NCI-H2107 (cell line): ENCODE measurements at regions not wholly inside any gene's neighbourhood (a gene's known extent, or its start where the extent isn't known, plus 50 kb on each side); places are given as distances from the start of the nearest gene placed in this dataset.
"Not testable (repeated sequence)": the region's sequence is repeated elsewhere in the genome, so short reads cannot be mapped to it uniquely, and the experiment has no call there.

Source experiments
- DNase-seq: peaks from one replicate; lab custom pipeline; 2025; lab: John Stamatoyannopoulos, UW

DNA sequence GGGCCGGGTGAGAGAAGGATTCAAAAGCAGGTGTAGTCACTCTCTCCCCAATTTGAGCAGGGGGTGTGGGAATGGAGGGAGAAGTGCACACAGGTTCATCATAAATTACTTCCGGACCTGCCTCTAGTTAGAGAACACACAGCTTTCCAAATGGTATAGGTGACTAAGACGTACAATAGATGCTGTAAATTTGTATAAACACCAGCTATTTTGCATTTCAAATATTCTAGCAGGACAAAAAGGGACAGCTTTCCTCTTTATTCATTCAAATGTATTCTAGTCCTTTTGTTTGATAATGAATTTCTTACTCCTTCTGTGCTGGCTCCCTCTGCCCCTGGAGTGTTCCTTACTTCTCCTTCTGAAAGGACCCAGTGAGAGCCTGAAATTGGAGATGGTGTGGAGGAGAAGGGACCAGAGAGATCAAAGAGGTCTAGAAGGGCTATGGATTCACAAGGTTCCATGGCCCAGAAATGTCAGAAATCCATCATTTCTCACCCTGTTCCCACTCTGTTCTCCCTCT is 53.2 kb upstream of the SH3BP4 start:
- no peak for DNase-seq

DNA sequence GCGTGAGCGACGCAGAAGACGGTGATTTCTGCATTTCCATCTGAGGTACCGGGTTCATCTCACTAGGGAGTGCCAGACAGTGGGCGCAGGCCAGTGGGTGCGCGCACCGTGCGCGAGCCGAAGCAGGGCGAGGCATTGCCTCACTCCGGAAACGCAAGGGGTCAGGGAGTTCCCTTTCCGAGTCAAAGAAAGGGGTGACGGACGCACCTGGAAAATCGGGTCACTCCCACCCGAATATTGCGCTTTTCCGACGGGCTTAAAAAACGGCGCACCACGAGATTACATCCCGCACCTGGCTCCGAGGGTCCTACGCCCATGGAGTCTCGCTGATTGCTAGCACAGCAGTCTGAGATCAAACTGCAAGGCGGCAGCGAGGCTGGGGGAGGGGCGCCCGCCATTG is 63.4 kb upstream of the SH3BP4 start:
- DNase-seq, result not testable (repeated sequence)

DNA sequence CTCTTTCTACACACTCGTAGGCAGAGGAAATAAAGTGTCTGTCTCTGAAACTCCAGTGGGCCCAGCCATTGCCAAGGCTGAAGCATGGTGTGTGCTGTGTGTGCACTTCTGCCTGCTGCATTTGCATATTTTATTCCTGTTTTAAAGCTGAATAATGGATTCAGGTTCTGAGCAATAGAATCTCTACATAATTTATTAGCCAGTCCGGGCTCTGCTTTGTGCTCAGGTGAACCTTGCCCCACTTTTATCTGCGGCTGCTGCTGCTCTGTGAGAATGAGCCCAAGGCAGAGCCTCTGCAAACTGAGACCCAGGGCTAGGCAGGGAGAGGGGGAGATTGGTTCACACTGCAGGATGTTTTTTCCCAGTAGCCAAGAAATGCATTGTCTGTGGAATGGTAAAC is 64.6 kb upstream of the SH3BP4 start:
- DNase-seq, result no peak

DNA sequence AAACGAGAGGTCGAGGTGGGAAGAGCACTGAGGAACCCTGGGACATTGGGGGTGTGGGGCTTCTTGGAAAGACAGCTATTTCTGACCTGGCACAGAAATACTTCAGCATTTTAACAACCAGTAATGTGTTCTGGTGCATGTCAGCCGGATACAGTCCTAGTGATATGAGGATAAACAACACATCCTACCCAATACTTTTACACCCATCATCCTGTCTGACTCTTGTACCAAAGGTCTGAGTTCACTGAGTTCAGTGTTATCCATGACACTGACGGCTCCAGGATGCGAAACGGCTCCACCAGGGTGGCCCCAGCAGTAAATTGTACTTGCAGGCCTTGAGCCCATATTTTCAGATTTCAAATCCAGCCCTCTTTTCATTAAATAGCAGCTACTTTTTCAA is 65.9 kb upstream of the SH3BP4 start:
- no peak for DNase-seq

DNA sequence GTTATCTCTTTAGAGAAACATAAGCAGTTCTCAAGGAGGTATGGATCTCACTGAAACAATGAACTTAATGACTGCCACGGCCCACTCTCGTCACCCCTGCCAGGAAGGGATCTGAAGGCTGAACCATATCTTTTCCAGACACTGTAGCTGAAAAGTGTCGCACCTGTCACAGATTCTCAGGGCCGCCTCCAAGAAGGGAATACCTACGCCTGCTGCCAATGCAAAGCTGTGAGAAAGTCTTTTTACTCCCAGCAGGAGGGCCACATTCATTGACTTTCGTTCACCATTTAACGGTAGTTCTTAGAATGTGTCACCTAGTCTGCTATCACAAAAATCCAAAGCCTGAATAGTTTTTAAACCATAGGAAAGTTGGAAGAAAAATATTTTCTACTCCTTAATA is 66.7 kb upstream of the SH3BP4 start:
- DNase-seq, result no peak

DNA sequence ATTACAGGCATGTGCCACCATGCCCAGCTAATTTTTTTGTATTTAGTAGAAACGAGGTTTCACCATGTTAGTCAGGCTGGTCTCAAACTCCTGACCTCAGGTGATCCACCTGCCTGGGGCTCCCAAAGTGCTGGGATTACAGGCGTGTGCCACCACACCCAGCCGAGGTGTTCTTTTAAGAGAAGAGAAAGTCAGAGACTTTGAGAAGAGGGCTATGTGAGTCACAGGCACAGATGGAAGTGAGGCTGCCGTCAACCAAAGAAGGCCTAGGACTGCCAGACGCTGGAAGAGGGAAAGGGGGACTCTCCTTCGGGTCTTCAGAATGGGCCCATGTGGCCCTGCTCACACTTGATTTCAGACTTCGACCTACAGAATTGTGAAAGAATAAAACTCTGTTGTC is 67.2 kb upstream of the SH3BP4 start:
- DNase-seq, result no peak

DNA sequence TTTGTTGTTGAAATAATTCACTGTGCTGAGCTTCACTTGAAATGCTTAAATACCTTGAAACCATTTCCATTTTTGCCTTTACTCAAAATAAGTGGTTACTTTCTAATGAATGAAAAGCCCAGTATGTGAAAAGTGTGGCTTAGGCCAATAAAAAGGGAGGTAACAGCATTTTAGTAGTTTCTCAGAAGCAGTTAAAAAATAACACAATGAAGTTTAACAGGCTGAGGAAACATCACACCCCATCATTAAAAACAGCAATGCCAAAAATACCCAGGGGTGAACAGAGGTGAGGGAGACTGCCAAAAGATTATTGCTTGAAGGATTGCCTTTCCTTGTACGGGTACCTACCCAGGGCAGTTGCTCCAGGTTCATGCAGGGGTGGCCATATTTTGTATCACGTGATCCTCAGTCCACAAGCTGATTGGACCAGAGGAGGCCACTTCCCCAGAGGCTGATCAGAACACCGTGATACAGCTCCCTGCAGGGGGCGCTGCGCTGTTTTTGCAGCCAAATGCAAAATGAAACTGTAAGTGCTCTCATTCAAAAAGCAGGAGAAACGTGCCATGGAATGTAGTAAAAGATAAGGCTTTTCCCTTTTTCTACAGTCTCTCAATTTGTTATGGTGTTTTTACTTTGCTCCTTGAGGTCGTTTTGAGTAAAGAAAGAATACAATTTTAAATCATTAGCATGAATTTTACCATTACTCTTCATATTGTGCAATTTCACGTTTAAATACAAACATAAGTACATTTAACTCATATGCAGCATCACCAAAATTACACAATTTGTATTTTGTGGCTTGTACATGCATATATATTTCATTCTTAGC is 70.2 kb upstream of the SH3BP4 start:
- peak; percentile 94 for DNase-seq

DNA sequence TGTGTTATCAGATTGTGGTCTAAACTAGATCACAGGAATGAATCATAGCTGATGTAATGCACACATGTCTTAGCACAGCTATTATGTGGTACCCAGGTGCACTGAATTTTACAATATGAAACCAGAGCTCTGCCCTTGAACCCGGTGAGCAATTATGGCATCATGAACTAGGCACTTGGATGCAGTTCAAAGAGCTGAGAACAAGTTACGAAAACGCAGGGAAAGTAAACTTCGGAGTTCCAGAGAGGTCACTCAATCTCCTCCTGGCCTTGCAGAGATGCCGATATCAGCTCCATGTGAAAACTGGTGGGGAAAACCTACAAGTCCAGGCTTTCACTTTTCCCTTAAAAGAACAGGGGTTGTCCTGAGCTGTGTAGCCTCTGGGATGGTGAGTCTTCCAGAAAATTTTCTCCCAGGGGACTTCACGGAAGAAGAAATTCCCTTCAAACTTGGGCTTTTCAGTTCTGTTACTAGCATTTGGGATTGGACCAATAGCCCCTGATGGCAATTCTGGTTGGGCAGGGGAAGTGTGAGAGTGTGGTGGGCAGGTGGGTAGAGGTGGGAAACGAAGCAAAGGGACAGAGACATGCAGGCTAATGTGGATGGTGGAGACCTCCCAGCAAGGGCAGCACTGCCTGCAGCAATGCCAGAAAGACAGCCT is 71.1 kb upstream of the SH3BP4 start:
- DNase-seq, result no peak

DNA sequence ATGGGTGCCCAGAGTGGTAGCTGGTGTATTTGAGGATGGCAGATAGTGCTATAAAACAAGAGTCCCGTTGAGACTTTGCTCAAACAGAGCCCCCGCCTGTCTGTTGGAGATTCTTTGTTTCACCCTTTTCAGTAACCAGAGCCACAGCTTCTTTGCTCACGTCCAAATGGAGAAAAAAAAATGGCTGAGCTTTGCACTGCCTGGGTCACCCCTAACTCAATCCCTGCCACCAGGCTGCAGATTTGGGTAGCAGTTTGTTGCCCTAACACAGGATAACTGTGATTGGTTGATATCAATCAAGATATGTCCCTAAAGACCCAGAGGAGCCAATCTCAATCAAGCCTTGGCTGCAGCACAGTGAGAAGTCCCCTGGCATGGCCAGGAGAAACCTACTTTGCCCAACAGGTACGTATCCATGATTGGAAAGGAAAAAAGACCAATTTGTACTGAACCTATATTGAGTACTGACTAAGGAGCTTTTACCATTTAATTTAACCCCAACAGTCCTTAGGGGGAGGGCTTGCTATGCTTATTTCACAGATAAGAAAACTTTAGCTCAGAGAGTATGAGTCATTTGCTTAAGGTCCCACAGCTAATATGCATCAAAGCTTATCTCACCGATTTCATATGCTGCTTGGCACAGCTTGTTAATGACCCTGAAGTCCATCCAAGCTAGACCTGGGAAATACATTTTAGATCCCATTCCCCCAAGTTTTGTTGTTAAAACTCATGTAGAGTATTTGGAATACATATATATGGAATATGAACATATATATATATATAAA is 72.0 kb upstream of the SH3BP4 start:
- DNase-seq, result no peak

DNA sequence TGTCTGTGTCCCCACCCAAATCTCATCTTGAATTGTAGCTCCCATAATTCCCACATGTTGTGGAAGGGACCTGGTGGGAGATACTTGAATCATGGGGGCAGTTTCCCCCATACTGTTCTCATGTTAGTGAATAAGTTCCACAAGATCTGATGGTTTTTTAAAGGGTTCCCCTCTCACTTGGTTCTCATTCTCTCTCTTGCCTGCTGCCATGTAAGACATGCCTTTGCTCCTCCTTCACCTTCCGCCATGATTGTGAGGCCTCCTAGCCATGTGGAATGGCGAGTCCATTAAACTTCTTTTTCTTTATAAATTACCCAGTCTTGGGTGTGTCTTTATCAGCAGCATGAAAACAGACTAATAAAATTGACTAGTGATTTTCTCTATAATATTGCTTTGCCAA is 75.2 kb upstream of the SH3BP4 start:
- DNase-seq, result not testable (repeated sequence)

DNA sequence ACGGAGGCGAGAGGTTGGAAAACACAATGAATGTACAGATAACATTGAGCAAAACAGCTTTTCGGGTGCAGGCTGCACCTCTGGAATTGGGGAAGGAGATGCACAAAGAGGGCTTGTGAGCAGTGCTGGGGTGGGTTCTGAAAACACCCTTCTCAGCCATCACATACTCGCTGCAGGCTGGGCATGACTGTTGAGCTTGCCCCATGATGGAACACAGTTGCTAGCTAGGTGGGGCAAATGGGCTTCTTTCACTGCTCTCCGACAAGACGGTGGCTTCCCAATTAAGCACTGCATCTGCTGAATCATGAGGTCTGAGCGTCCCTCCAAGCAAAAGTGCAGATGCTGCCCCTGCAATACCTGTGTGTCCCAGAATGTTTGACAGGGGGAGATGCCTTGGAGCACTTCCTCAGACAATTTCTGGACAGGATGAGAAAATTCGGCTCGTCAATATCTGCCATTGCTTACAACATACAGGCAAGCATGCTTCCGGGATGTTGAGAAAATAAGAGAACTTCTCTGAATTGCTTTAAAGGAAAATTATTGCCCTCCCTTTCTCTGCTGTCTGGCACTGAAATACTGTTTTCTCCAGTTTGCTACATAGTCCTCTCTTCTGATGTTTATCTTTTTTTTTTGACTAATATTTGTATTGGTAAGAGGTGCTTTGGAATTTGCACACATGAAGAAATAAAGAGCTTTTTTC is 77.3 kb upstream of the SH3BP4 start:
- no peak for DNase-seq

DNA sequence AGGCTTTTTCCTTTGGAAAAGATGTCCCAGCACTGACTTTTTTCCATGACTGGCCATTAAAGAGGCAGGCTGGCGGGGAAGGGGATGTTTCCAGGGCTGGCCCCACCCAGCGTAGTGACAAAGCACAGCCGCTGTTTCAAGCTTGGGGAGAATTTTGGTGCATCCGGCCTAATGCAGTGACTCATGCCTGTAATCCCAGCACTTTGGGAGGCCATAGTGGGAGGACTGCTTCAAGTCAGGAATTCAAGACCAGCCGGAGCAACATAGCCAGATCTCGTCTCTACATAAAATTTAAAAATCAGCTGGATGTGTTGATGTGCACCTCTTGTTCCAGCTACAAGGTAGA is 78.0 kb upstream of the SH3BP4 start:
- no peak for DNase-seq

DNA sequence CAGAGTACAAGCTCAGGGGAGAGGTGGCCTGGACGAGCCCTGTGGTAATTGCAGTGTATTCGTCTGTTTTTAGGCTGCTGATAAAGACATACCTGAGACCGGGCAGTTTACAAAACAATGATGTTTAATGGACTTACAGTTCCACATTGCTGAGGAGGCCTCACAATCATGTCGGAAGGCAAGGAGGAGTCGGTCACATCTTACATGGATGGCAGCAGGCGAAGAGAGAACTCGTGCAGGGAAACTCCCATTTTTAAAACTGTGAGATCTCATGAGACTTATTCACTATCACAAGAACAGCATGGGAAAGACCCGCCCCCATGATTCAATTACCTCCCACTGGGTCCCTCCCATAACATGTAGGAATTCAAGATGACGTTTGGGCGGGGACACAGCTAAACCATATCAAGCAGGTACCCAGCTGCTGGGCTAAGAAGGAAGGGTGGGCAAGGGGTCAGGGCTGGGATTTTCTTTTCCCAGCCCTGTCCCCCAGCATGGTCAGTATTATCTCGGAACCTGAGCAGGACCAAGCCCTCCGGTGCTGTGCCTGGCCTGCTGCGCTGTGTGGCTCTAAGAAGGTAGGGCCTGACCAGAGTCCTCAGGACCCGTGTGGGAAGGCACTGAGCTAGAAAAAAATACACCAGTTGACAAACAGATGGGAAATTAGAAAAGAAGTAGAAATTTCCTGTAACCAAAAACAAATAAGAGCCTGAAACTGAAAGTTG is 78.6 kb upstream of the SH3BP4 start:
- no peak for DNase-seq

DNA sequence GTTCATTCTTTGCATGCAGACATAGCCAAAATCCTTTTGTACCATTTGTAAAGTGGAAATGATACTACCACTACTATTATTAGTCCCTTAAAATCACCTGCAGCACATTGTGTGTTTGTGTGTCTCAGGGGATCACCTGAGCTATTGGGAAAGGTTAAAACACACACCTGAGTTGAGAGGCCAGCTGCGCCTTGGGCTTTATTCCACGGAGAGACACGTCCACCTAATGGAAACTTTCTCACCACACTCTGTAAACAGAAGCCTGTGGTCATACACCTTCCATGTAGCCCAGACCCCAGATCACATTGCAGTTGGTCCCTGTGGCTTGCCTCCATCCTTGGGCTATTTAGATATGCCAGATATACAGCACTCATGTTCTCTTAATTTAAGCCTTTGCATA is 81.8 kb upstream of the SH3BP4 start:
- peak; percentile 43 for DNase-seq

DNA sequence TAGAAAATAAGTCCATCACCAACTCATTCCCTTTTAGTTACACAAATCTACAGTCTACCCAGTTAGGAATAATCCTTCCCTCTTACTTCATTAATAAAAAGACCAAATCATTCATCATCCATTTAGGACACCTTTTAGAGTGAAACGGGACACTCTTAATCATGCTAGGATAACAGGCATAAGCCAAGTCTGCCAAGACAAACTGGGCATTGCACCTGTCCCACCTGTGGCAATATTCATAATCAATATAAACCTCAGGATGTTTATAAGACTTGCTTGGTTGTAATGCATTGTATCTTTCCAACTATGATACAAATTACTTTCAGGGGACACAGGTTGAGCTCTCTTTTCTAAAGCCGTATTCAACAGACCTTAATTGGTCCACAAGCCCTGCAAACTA is 82.7 kb upstream of the SH3BP4 start:
- no peak for DNase-seq

DNA sequence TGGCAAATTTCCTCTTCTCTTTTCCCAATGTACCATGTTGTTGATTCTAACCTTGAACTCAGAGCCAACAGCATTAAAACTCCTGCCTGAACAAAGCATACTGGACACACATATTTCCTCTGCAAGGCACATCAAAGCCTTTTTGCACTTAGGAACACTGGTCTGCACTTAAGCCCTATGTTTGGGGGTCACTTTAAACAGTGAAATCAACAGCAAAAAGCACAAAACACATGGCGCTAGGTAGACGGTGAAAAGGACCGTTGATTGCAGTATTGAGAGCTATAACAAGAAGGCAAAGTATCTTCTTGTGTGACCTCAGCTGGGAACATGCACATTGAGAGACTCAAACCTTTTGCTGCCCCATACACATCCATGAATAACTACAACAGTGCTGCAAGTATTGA is 83.9 kb upstream of the SH3BP4 start:
- DNase-seq, result no peak

DNA sequence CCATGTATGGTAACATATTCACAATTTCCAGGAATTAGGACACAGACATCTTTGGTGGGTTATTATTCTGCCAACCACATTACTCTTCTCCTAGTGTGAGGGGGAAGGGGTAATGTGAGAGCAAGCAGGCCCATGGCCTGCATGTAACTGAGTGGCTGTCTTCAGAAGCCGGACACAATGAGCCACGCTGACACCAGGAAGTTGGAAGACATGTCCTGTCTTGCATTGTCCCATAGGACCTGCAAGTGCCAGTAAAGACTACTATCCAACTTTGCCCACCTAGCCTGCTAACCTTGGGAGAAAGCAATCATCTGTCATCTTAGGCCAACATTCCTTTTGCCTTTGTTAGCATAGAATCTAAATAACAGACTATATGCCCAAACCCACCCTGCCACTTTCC is 86.2 kb upstream of the SH3BP4 start:
- no peak for DNase-seq

DNA sequence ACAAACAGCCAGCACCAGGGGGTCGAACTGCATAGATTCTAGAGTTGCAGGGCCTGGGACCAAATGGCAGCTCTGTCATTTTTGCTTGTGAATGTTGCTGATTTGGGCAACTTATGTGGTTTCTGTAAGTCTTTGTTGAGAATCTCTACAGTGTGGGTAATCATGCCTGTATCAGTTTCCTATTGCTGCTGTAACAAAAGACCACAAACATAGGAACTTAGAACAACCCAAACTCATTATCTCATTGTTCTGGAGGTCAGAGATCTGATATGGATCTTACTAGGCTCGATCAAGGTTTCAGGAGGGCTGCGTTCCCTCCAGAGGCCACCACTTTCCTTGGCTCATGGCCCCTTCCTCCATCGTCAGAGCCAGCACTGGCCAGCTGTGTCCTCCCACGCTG is 86.8 kb upstream of the SH3BP4 start:
- no peak for DNase-seq

DNA sequence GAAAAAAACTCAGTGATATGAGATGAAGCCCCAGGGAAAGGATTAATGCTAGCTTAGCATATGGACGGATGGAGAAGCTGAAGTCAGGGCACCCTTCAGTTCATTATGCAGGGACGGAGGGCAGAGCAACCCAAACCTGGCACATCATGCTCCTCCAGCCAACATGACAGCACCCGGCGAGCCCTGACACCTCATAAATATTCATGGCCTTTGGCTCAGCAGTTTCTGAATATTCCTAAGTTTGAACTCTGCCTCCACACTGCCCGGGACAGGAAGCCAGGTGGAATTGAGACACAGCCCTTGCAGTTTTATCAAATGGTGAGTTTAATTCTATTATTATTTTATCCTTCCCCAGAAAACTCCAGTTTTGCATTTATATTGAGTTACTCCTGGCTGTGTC is 87.3 kb upstream of the SH3BP4 start:
- DNase-seq, result no peak

DNA sequence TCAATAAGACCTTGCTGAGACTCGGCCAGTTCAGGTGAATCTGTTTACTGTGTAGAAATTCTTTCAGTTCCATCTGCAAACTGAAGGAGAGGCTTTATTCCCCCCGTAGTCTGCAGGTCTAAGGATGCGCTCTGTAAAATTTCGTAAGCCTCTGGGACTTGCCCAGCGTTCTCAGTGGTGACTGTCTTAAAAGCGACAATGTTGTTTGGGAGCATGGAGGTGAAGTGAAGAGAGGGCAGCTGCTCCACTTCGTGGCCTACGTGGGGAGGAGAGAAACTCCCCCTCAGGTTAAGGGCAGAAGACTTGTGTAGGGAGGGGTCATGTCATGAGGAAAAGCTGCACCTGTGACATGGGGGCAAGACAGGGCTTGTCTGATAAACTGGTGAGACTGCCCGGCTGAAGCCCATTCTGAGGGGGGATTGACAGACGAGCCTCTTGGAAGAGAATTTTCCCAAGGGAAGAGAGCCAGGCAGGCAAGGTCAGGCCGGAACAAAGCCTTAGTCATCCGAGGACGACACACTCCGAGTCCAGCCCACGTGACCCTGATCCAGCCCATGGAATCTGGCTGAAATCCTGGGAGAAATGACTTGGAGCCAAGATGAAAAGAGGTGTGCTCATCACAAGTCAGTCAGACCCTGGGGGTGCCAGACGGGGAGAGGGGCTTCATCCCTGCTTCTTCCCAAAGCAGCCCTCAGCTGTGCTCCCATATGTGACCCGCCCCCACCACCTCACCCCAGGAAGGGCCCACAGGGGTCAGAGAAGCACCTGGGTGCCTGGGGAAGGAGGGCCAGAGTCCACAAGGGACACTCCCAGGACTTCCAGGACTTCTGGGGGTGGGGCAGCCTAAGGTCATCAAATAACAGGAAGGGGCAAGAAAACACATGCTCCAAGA is 88.5 kb upstream of the SH3BP4 start:
- DNase-seq, result no peak
